ENCODE measurements at regions not wholly inside any gene's neighbourhood (a gene's known extent, or its start where the extent isn't known, plus 50 kb on each side); places are given as distances from the start of the nearest gene placed in this dataset.

GRCh38 chr4:104795264-104795939 lies 300.7 kb upstream of the CXXC4 start:
- no peak for DNase-seq (ENCODE audit: low spot score)

- no peak for DNase-seq (ENCODE audit: low spot score)
These were observed 317.0 kb upstream of the CXXC4 start for GRCh38 chr4:104811727-104812126.

- DNase-seq (ENCODE audit: low spot score): peak; percentile 6
These were observed 321.0 kb upstream of the CXXC4 start for GRCh38 chr4:104815665-104816064.

GRCh38 chr4:104818579-104818978 lies 323.9 kb upstream of the CXXC4 start:
- no peak for DNase-seq (ENCODE audit: low spot score)

- DNase-seq (ENCODE audit: low spot score): no peak
These were observed 320.5 kb upstream of the TET2 start for GRCh38 chr4:104826171-104826570.

GRCh38 chr4:104829761-104830160 lies 316.9 kb upstream of the TET2 start:
- DNase-seq (ENCODE audit: low spot score): no peak

GRCh38 chr4:104848597-104849225 lies 298.0 kb upstream of the TET2 start:
- no peak for DNase-seq (ENCODE audit: low spot score)

GRCh38 chr4:104859601-104860237 lies 287.0 kb upstream of the TET2 start:
- no peak for DNase-seq (ENCODE audit: low spot score)

- peak; percentile 46 for DNase-seq (ENCODE audit: low spot score)
These were observed 286.2 kb upstream of the TET2 start for GRCh38 chr4:104860238-104861123.

GRCh38 chr4:104866809-104867208 lies 279.9 kb upstream of the TET2 start:
- DNase-seq (ENCODE audit: low spot score): no peak

GRCh38 chr4:104868533-104868932 lies 278.1 kb upstream of the TET2 start:
- DNase-seq (ENCODE audit: low spot score): no peak

- DNase-seq (ENCODE audit: low spot score): no peak
These were observed 277.7 kb upstream of the TET2 start for GRCh38 chr4:104868958-104869357.

- DNase-seq (ENCODE audit: low spot score): no peak
These were observed 276.8 kb upstream of the TET2 start for GRCh38 chr4:104869831-104870230.

- no peak for DNase-seq (ENCODE audit: low spot score)
These were observed 276.0 kb upstream of the TET2 start for GRCh38 chr4:104870495-104871233.

GRCh38 chr4:104878936-104879335 lies 267.7 kb upstream of the TET2 start:
- DNase-seq (ENCODE audit: low spot score): no peak

- DNase-seq (ENCODE audit: low spot score): no peak
These were observed 267.3 kb upstream of the TET2 start for GRCh38 chr4:104879367-104879766.

- DNase-seq (ENCODE audit: low spot score): no peak
These were observed 266.8 kb upstream of the TET2 start for GRCh38 chr4:104879854-104880253.

GRCh38 chr4:104881136-104881886 lies 265.4 kb upstream of the TET2 start:
- DNase-seq (ENCODE audit: low spot score): no peak

GRCh38 chr4:104890598-104891275 lies 255.9 kb upstream of the TET2 start:
- no peak for DNase-seq (ENCODE audit: low spot score)
